IgD-negative memory B cell (primary cell): ENCODE measurements at regions not wholly inside any gene's neighbourhood (a gene's known extent, or its start where the extent isn't known, plus 50 kb on each side); places are given as distances from the start of the nearest gene placed in this dataset.

Experiments used
- H3K27ac Mint-ChIP-seq, 3 donors: one replicate each; pipeline ENCODE4 v1.8.0; 2020 to 2022; ENCODE audit warnings: mild to moderate bottlenecking in 3 of 3, mixed read lengths in 3 of 3, moderate library complexity in 1 of 3
- H3K27me3 Mint-ChIP-seq: one replicate; pipeline ENCODE4 v1.8.0; 2021; ENCODE audit warnings: mixed read lengths
- H3K36me3 Mint-ChIP-seq: one replicate; pipeline ENCODE4 v1.8.0; 2020; ENCODE audit warnings: mild to moderate bottlenecking, mixed read lengths
- H3K4me1 Mint-ChIP-seq, 3 donors: one replicate each; pipeline ENCODE4 v1.8.0; 2020 to 2022; ENCODE audit warnings: mixed read lengths in 3 of 3, mild to moderate bottlenecking in 1 of 3
- H3K4me3 Mint-ChIP-seq, 4 donors: one replicate each; pipeline ENCODE4 v1.8.0; 2020 to 2022; ENCODE audit warnings: mild to moderate bottlenecking in 4 of 4, mixed read lengths in 4 of 4, moderate library complexity in 3 of 4
- H3K9me3 Mint-ChIP-seq, 3 donors: one replicate each; pipeline ENCODE4 v1.8.0; 2020 to 2021; ENCODE audit warnings: mixed read lengths in 3 of 3, mild to moderate bottlenecking in 1 of 3

DNA sequence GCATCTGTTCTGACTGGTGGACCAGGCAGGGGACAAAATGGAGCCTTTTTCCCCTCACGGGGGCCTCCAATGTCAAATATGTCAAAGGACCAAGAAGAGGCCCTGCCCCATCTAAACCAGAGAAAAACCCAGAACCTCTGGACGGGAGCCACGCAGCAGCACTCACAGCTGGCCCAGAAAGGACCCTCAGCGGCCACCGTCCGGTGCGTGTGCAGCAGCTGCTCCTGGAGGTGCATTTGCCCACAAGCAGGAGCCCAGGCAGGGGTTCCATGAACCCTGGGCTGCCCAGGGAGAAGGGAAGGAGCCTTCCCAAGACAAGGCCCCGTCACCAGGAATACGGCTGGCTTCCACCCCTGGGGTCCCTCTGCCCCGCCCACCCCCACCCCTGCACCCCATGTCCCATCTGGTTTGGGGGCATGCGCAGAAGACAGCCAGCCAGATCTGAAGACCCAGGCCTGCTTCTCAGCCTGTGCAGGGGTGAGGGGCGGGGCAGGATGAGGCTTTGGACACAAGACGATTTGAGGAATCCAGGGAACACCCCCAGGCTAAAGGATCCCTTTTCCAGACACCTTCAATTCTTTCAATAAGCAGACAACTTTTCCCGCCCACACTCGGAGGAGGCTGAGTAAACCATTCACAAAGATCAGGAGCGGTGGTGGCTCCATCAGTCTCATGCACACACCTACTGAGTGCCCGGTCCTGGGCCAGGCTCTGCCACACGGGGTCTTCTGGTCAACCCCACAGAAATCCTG, 423.1 kb downstream of the SHANK2 start:
- no peak overlapping the region for H3K27ac Mint-ChIP-seq
- H3K4me3 Mint-ChIP-seq = no peak overlapping the region
- no peaks in the 10 kb centered on the region for H3K36me3 Mint-ChIP-seq
- H3K4me1 Mint-ChIP-seq = peaks cover 0 to 2% (median 1%) of the 10 kb centered on the region in 3 donors
- peaks cover 20% of the 10 kb centered on the region for H3K27me3 Mint-ChIP-seq
- H3K9me3 Mint-ChIP-seq = no peaks in the 10 kb centered on the region

DNA sequence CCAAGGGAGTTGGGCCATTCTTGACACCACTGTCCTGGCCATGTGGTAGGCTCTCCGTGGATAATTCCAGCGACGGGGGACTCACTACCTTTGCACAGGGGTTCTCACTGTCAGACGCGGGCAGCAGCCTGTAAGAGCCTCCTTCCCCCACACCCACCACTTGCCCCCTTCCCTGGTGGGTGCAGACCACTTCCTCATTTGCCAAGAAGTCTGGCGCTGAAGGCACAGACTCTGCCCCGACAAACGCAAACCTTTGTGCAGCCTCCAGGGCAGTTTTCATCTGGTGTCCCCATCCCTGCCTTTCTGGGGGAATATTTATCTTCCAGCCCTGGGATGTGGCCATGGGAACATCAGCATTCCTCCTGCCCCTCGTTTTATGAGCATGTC, 422.5 kb downstream of the SHANK2 start:
- Mint-ChIP-seq H3K9me3 (no peaks in the 10 kb centered on the region), H3K36me3 (no peaks in the 10 kb centered on the region), H3K4me1 (peaks cover 0 to 2% (median 1%) of the 10 kb centered on the region in 3 donors), H3K27me3 (peaks cover 16% of the 10 kb centered on the region), H3K4me3 (no peak overlapping the region), H3K27ac (no peak overlapping the region)

DNA sequence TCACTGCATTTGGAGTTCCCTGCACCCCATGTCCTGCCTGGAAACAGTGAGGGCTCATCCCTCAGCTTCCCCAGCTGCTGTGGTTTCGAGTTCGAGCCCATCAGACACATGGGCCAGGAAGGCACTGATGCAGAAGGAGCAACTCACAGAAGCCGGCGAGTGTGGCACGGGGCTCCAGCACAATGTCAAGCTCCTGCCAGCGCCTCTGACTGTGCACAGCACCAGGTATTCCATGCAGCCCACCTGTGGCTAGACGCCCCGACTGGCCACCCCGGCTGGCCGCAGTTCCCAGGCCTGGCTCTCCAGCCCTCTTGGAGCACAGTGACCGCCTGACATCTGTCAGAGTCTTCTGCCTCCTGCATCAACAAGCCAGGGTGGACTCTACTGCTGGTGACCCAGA, 419.4 kb downstream of the SHANK2 start:
- Mint-ChIP-seq H3K36me3 (no peaks in the 10 kb centered on the region), H3K4me3 (no peak overlapping the region), H3K27ac (no peak overlapping the region), H3K27me3 (peaks cover 5% of the 10 kb centered on the region), H3K4me1 (no peaks in the 10 kb centered on the region), H3K9me3 (peaks cover 0 to 1% (median under 1%) of the 10 kb centered on the region in 3 donors)

DNA sequence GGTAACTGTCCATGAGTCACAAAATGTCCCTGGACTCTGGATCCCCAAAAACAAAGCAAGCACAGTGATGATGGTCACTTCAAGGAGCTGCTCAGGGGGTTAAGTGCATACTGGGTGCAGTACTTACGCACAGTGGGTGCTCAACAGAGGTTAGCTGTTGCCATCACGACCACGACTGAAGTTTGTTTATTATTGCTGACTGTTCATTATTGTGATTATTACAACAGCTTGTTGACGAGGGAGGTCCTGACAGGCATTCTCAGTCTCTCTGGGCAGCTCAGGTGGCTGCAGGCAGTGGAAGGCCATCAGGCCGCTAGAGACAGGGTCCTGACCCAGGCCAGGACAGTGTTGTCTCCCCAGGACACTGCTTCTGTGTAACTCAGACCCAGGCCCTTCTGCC, 418.8 kb downstream of the SHANK2 start:
- peaks cover 3 to 7% (median 6%) of the 10 kb centered on the region in 3 donors for H3K9me3 Mint-ChIP-seq
- H3K4me1 Mint-ChIP-seq = no peaks in the 10 kb centered on the region
- H3K4me3 Mint-ChIP-seq = no peak overlapping the region
- H3K27ac Mint-ChIP-seq = no peak overlapping the region
- peaks cover 3% of the 10 kb centered on the region for H3K27me3 Mint-ChIP-seq
- H3K36me3 Mint-ChIP-seq = no peaks in the 10 kb centered on the region

DNA sequence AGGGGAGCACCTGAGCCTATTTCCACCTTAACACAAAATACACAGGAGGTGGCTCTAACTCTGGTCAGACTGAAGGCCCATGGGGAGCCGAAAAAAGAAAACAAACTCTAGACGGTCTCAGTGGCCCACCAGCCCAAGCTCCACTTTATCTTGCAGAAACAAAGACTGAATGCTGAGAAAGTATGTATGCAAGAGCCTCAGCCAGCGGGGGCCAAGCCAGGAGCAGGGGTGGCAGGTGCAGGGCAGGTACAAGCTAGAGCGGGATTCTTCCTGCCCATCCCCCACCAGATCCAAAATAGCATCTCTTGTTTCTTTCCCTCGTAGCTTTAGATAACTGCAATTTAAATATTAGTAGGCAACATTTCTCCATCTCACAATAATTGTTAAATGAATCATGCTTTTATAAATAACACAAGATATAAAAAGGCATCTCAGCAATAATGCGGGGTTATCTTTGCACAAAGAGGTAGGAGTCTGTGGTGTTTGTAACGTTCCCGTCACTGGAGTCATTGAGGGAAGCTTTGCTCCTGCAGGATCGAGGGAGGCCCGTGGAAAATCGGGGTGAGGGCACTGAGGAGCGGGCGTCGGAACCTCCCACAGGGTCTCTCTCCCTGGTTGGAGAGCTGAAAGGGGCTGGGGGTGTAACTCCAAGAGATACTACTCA, 418.0 kb downstream of the SHANK2 start:
- Mint-ChIP-seq H3K4me3 (peak overlapping the region in 1 of 4 donors; percentile 34), H3K36me3 (no peaks in the 10 kb centered on the region), H3K27ac (no peak overlapping the region), H3K9me3 (peaks cover 3 to 10% (median 9%) of the 10 kb centered on the region in 3 donors), H3K4me1 (no peaks in the 10 kb centered on the region), H3K27me3 (peaks cover 3% of the 10 kb centered on the region)

DNA sequence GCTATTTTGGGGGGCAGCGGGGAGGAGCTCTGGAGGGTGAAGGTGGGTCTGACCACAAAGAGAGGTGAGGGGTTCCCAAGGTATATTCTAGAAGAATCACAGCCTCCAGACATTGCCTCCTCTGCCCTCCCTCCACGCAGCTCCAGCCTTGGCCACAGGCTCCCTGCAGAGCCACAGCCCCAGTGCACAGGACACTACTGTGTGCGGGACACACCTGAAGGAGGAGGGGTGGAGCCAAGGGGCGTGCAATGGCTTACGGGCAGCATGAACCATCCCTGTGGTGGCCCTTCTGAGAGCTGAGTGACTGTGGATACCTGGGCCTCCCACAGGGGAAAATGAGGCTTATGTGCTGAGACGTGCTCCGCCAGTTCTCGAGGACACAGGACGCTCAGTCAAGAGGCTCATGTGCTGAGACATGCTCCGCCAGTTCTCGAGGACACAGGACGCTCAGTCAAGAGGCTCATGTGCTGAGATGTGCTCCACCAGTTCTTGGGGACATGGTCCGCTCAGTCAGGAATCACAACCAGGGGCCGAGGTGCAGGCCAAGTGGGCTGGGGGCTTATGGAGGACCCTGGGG, 417.3 kb downstream of the SHANK2 start:
- H3K27ac Mint-ChIP-seq = no peak overlapping the region
- peaks cover 3% of the 10 kb centered on the region for H3K27me3 Mint-ChIP-seq
- H3K4me3 Mint-ChIP-seq = no peak overlapping the region
- no peaks in the 10 kb centered on the region for H3K36me3 Mint-ChIP-seq
- H3K9me3 Mint-ChIP-seq = peaks cover 3 to 10% (median 9%) of the 10 kb centered on the region in 3 donors
- no peaks in the 10 kb centered on the region for H3K4me1 Mint-ChIP-seq

DNA sequence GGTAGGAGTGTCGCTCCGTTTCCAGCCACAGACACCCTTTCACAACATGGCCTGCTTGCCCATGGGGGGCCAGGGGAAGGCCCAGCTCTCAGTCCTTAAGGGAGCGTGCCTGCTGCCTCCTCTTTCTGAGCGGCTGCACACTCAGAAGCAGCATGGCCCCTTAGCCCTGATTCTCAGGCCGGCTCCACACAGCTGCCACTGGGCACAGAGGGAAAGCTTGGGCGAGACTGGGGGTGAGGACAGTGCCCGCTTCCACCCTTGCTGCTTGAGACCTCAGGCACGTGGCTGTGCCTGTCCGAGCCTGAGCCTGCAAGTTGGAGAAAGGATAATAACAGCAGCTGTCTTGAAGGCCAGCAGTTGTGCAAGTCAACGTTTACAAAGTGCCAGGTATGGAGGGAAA, 416.3 kb downstream of the SHANK2 start:
- H3K36me3 Mint-ChIP-seq = no peaks in the 10 kb centered on the region
- H3K4me3 Mint-ChIP-seq = no peak overlapping the region
- H3K4me1 Mint-ChIP-seq = no peaks in the 10 kb centered on the region
- peaks cover 3% of the 10 kb centered on the region for H3K27me3 Mint-ChIP-seq
- no peak overlapping the region for H3K27ac Mint-ChIP-seq
- peaks cover 3 to 10% (median 9%) of the 10 kb centered on the region in 3 donors for H3K9me3 Mint-ChIP-seq

DNA sequence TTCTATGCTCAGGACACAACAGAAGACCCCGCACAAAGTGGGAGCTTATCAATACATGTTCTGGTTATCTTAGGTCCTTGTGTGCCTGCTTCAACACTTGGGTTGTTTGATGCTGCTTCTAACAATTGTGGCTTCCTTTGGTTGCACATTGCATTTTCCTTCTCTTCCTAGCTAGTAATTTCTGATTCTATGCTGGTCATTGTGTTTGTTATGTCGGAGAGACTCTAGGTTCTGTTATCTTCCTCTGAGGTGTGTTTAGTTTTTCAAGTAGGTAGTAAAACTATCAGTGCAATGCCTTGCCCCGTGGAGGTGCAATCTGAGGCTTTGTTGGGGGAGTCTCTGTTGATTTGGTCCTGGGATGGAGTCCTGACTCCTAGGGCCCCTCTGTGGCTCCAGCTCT, 414.2 kb downstream of the SHANK2 start:
- H3K36me3 Mint-ChIP-seq = no peaks in the 10 kb centered on the region
- no peak overlapping the region for H3K27ac Mint-ChIP-seq
- no peaks in the 10 kb centered on the region for H3K27me3 Mint-ChIP-seq
- H3K4me3 Mint-ChIP-seq = no peak overlapping the region
- H3K9me3 Mint-ChIP-seq = peaks cover 3 to 10% (median 9%) of the 10 kb centered on the region in 3 donors
- H3K4me1 Mint-ChIP-seq = no peaks in the 10 kb centered on the region

DNA sequence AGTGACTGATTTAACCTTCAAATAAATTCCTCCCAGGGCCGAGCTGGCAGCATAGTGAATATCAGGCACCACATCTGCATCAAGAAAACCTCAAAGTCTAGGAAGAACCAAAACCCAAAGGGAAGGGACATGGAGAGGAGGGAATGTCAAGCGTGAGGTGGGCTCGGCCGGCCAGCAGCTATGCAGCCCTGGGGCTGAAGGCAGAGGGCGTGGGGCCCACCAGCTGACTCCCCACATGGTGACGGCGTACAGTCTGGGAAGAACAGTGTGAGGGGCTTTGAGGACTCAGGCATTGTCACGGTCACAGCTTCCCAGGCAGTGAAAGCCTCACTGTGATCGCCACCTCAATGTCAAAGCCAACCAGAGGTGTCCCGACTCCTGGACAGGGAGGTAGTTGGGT, 412.5 kb downstream of the SHANK2 start:
- no peaks in the 10 kb centered on the region for H3K27me3 Mint-ChIP-seq
- no peak overlapping the region for H3K27ac Mint-ChIP-seq
- H3K4me1 Mint-ChIP-seq = no peaks in the 10 kb centered on the region
- H3K9me3 Mint-ChIP-seq = peaks cover 3 to 10% (median 9%) of the 10 kb centered on the region in 3 donors
- H3K4me3 Mint-ChIP-seq = no peak overlapping the region
- no peaks in the 10 kb centered on the region for H3K36me3 Mint-ChIP-seq

DNA sequence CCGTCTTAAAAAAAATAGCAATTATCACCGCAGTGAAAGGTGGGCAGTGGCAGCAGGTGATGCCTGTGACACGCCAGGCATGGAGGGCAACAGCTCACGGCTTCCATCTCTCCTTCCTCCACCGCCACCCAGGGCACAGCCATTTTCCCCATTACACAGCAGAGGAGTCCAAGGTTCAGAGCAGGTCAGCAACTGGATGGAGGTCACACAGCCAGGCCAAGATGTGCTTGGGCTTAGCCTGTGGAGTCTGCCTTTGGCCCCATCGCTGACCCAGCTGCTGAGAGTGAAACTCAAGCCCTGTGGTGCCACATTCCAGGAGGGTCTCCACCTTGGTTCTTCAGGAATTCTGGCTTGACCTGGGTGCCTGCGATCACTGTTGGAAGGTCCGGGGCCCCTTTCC, 411.1 kb downstream of the SHANK2 start:
- H3K27me3 Mint-ChIP-seq = no peaks in the 10 kb centered on the region
- no peaks in the 10 kb centered on the region for H3K36me3 Mint-ChIP-seq
- H3K9me3 Mint-ChIP-seq = peaks cover 3 to 10% (median 9%) of the 10 kb centered on the region in 3 donors
- H3K27ac Mint-ChIP-seq = no peak overlapping the region
- no peaks in the 10 kb centered on the region for H3K4me1 Mint-ChIP-seq
- no peak overlapping the region for H3K4me3 Mint-ChIP-seq

DNA sequence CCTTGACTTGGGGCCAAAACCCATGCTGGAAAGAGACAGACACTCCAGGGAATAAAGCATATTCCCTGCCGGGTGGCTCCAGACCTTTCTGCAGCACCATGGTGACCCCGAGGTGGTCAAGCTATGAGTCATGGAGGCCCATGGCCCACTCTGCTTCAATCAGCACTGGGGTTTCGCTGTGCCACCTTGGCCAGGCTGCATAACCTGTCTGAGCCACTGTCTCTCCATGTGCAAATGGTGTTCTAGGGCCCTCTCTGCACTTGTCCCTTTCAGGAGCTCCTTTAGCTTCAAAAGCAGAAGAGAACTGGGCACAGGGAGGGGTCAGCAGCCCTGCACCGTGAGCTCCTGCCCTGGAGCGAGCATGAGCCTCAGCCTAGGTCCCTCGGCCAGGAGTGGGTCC, 410.1 kb downstream of the SHANK2 start:
- no peak overlapping the region for H3K27ac Mint-ChIP-seq

DNA sequence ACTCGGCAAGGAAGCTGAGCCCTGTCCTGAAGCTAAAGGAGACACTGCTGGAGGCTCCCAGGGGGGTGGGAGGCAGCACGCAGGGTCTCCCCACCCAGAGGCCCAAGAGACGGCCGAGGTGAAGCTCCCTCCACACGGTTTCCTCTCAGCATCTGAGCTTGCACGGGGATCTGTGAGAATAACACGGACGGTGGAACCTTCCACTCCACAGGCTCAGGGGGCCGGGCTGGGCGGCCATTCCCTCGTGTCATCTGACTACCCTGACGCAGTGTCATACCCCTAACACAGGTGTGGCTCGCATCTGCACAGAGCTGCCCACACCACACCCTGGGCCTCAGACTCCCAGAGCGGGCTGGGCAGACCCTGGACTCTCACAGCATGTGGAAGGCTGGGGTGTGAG, 409.7 kb downstream of the SHANK2 start:
- Mint-ChIP-seq H3K27me3 (no peaks in the 10 kb centered on the region), H3K36me3 (no peaks in the 10 kb centered on the region), H3K27ac (no peak overlapping the region), H3K9me3 (peaks cover 3 to 10% (median 9%) of the 10 kb centered on the region in 3 donors), H3K4me3 (peak overlapping the region in 1 of 4 donors; percentile 17), H3K4me1 (no peaks in the 10 kb centered on the region)

More for the DNA sequence above, 410.1 kb downstream of the SHANK2 start:
- H3K4me1 Mint-ChIP-seq = no peaks in the 10 kb centered on the region
- no peaks in the 10 kb centered on the region for H3K27me3 Mint-ChIP-seq
- H3K9me3 Mint-ChIP-seq = peaks cover 3 to 10% (median 9%) of the 10 kb centered on the region in 3 donors
- no peaks in the 10 kb centered on the region for H3K36me3 Mint-ChIP-seq
- no peak overlapping the region for H3K4me3 Mint-ChIP-seq

DNA sequence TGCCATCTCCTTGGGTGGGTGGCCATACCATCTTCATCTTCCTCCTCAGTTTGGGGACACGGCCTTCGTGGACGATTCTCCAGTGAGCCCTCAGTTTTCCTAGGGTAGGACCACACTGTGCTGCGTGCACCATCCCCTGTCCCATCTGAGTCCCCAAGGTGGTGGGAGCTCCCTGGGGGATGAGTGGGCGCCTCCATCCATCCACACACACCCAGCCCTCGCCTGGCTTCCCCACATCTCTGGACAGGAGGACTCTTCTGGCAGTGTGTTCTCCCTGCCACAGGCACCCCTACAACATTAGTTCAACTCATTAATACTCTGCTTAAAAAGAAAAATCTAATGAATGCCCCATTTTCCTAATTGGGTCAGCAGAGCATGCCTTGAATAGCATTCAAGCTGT, 408.5 kb downstream of the SHANK2 start:
- Mint-ChIP-seq H3K4me1 (no peaks in the 10 kb centered on the region), H3K4me3 (no peak overlapping the region), H3K27me3 (no peaks in the 10 kb centered on the region), H3K9me3 (peaks cover 0 to under 1% (median 0%) of the 10 kb centered on the region in 3 donors), H3K27ac (no peak overlapping the region), H3K36me3 (no peaks in the 10 kb centered on the region)

DNA sequence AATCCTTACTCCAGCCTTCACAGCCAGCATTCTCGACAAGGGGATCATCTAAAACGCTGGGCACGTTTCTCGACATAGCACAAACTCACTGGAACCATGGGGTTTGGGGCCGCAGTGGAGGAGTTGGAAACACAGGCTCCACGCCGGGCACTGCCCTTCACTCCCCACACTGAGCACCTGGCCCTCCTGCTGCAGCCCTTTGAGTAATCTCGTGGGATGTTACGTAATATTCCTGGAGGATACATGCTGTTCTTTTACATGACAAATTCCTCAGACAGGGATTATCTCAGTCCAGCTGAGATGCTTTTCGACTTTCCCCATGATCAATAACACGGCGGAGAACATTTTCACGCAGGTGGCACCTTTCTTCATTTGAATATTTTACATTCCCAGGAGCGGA, 408.0 kb downstream of the SHANK2 start:
- Mint-ChIP-seq H3K4me3 (no peak overlapping the region), H3K27me3 (no peaks in the 10 kb centered on the region), H3K36me3 (no peaks in the 10 kb centered on the region), H3K9me3 (peaks cover 0 to 2% (median under 1%) of the 10 kb centered on the region in 3 donors), H3K27ac (no peak overlapping the region), H3K4me1 (no peaks in the 10 kb centered on the region)

DNA sequence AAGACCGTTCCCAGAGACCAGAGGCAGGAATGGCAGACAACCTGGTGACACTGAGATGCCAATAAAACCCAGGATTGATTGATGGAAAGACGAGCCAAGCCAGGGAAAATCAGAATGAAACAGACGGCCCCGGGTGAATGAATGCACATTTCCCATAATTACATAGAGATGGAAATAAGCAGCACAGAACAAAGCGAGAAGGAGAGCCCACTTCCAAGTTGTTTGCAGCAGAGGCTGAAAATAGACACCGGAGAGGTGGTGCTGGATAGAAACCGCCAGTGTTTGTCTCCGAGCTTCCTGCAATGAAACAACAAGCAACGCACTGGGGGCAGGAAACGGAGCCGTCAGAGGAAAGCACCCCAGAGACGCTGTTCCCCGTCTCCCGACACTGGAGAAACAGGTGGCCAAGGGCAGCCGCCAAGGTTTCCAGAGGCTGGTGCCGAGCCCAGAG, 406.8 kb downstream of the SHANK2 start:
- H3K9me3 Mint-ChIP-seq = peaks cover 0 to 10% (median 7%) of the 10 kb centered on the region in 3 donors
- no peaks in the 10 kb centered on the region for H3K36me3 Mint-ChIP-seq
- no peaks in the 10 kb centered on the region for H3K27me3 Mint-ChIP-seq
- no peak overlapping the region for H3K27ac Mint-ChIP-seq
- no peak overlapping the region for H3K4me3 Mint-ChIP-seq
- H3K4me1 Mint-ChIP-seq = no peaks in the 10 kb centered on the region
